ENCODE measurements at regions not wholly inside any gene's neighbourhood (a gene's known extent, or its start where the extent isn't known, plus 50 kb on each side); places are given as distances from the start of the nearest gene placed in this dataset.

GRCh38 chr7:67512481-67512880, 515.8 kb downstream of the TYW1 start:
- H2BK5ac ChIP-seq (ENCODE audit: low read depth, low read length, poor library complexity, severe bottlenecking): no peak overlapping the region
- CTCF ChIA-PET: interaction anchor here (0.8 kb wide), 1 partner anchor 12 kb away, joined by 3 read pairs; no protein-coding TSS in a partner anchor
- no peak overlapping the region for H3K4me2 ChIP-seq (ENCODE audit: low read depth, low read length)
- no peaks in the 10 kb centered on the region for H3K4me1 ChIP-seq (ENCODE audit: control insufficient read depth, insufficient read depth, low read length)
- no peak overlapping the region for H2AK9ac ChIP-seq (replicated peaks; ENCODE audit: low read depth, low read length, poor library complexity)
- H2BK15ac ChIP-seq (ENCODE audit: low read depth, low read length): no peak overlapping the region
- H3K36me3 ChIP-seq (ENCODE audit: control insufficient read depth, insufficient read depth, low read length): no peaks in the 10 kb centered on the region
- no peak overlapping the region for H2BK120ac ChIP-seq (ENCODE audit: low read depth, low read length)
- no peak overlapping the region for H3K14ac ChIP-seq (replicated peaks; ENCODE audit: low read depth, low read length)
- BruUV-seq (replicated peaks): no TSS peak
- no peak overlapping the region for H2BK20ac ChIP-seq (ENCODE audit: low read depth, low read length)
- H3K23ac ChIP-seq (ENCODE audit: low read depth, low read length): no peak overlapping the region
- no peak overlapping the region for H3K27ac ChIP-seq (ENCODE audit: insufficient read depth, low read length)
- no peak for DNase-seq
- in situ Hi-C loops (cut with MboI; ENCODE audit: low sequenced_read_pairs): no loop called here
- intact Hi-C loops (cut with micrococcal nuclease): no loop called here
- no peak overlapping the region for H4K5ac ChIP-seq (ENCODE audit: low read depth, low read length)
- H3K9me1 ChIP-seq (ENCODE audit: insufficient read depth, low read length): no peaks in the 10 kb centered on the region
- H3K4me3 ChIP-seq (ENCODE audit: insufficient read depth, low read depth, low read length): no peak overlapping the region
- dilution Hi-C loops (cut with HindIII; ENCODE audit: low sequenced_read_pairs, unreplicated experiment): no loop called here
- H4K8ac ChIP-seq (ENCODE audit: low read depth in 2 of 2, low read length in 2 of 2): no peak overlapping the region
- no peak overlapping the region for H3K4ac ChIP-seq (ENCODE audit: low read depth, low read length)
- no peak overlapping the region for H3K9ac ChIP-seq (ENCODE audit: low read depth, low read length)
- H3K79me1 ChIP-seq (ENCODE audit: low read depth in 1 of 2, low read length in 2 of 2): no peaks in the 10 kb centered on the region
- H3K18ac ChIP-seq (ENCODE audit: low read depth, low read length): no peak overlapping the region
- H2AFZ ChIP-seq (replicated peaks; ENCODE audit: low read length, poor library complexity): no peak overlapping the region
- POLR2A ChIA-PET (ENCODE audit: unreplicated experiment): no interaction called here
- no peak for ATAC-seq (ENCODE audit: low read depth)
- no peaks in the 10 kb centered on the region for H3K27me3 ChIP-seq (ENCODE audit: control insufficient read depth, insufficient read depth, low read length)
- 17% methylated on average over 2 of the region's 7 CpGs; no CpG with 5 or more reads in 1 of the 2 experiments for WGBS, 2 experiments (ENCODE audit: extremely low coverage in 2 of 2, insufficient read length in 1 of 2)
- H4K91ac ChIP-seq (ENCODE audit: insufficient read depth, low read depth, low read length): no peak overlapping the region
- no peaks in the 10 kb centered on the region for H4K20me1 ChIP-seq (ENCODE audit: insufficient read depth, low read length)
- no peak overlapping the region for H3K56ac ChIP-seq (ENCODE audit: extremely low read depth, insufficient read depth, low read length)
- H2AK5ac ChIP-seq (ENCODE audit: low read depth, low read length): no peak overlapping the region
- H3K9me3 ChIP-seq (ENCODE audit: control insufficient read depth, insufficient read depth, low read length): peaks cover 3% of the 10 kb centered on the region
- TF ChIP-seq MAFK (IDR thresholded peaks at IDR 0.05; ENCODE audit: low read depth, low read length) (no peak), MAZ (IDR thresholded peaks at IDR 0.05; ENCODE audit: borderline replicate concordance, low read depth, low read length) (no peak), FOS (IDR thresholded peaks at IDR 0.05; ENCODE audit: low read depth, low read length) (no peak), RCOR1 (IDR thresholded peaks at IDR 0.05; ENCODE audit: insufficient replicate concordance, low read length) (no peak), RFX5 (IDR thresholded peaks at IDR 0.05; ENCODE audit: low read depth, low read length) (no peak), MXI1 (IDR thresholded peaks at IDR 0.05; ENCODE audit: borderline replicate concordance, low read depth, low read length) (no peak), POLR2A (IDR thresholded peaks at IDR 0.05; ENCODE audit: low read depth, low read length) (no peak)

Measured in IMR-90 (cell line).